Ectodermal cell (in vitro differentiated cells): ENCODE measurements at regions not wholly inside any gene's neighbourhood (a gene's known extent, or its start where the extent isn't known, plus 50 kb on each side); places are given as distances from the start of the nearest gene placed in this dataset.

Source experiments
- H3K27ac ChIP-seq: 2 replicates; pipeline ENCODE4 v1.7.0; 2013; ENCODE audit warnings: mild to moderate bottlenecking, low read depth, low read length; ENCODE audit not compliant: insufficient read depth, poor library complexity, severe bottlenecking
- H3K27me3 ChIP-seq: 2 replicates; pipeline ENCODE4 v1.7.0; 2013; ENCODE audit warnings: mild to moderate bottlenecking, low read length; ENCODE audit not compliant: insufficient read depth, control insufficient read depth, poor library complexity, severe bottlenecking
- H3K36me3 ChIP-seq: one replicate; pipeline ENCODE4 v1.7.0; 2013; ENCODE audit warnings: low read length; ENCODE audit not compliant: control insufficient read depth, insufficient read depth
- H3K4me1 ChIP-seq: one replicate; pipeline ENCODE4 v1.7.0; 2013; ENCODE audit warnings: low read length; ENCODE audit not compliant: control insufficient read depth, insufficient read depth
- H3K4me3 ChIP-seq: 2 replicates; pipeline ENCODE4 v1.7.0; 2013; ENCODE audit warnings: low read depth, low read length, control low read depth; ENCODE audit not compliant: insufficient read depth
- H3K9me3 ChIP-seq: 2 replicates; pipeline ENCODE4 v1.7.0; 2013; ENCODE audit warnings: mild to moderate bottlenecking, low read length, moderate library complexity; ENCODE audit not compliant: control insufficient read depth
- WGBS, 2 experiments: methylation state at CpG; one replicate each; pipeline ENCODE4 v1.1.7; 2013; ENCODE audit warnings: missing lambda C conversion rate in 2 of 2; 5-methylcytosine and 5-hydroxymethylcytosine counted together

DNA sequence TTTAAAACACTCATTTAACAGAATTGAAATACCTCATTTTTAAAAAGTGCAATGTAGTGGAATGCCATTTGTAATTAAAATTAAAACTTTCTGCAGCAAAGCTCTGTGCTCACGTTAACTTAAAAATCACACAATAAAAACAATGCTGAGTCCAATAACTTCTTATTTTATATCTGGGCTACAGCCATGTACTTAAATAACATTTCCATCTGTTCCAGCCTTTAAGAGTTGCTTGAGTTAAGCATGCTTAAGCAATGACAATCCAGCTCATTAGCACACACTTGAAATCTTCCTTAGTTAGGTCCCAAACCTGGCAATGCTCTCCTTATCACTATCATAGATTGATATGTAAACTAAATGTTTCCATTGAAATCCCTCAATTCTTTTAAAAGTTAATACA, 132.3 kb upstream of the CDH12 start:
- H3K4me1 ChIP-seq: no peaks in the 10 kb centered on the region
- no peaks in the 10 kb centered on the region for H3K9me3 ChIP-seq
- no peak overlapping the region for H3K4me3 ChIP-seq
- H3K36me3 ChIP-seq: no peaks in the 10 kb centered on the region
- H3K27ac ChIP-seq: no peak overlapping the region
- 83 to 97% methylated on average over 1 of the region's 1 CpG for WGBS, 2 experiments
- H3K27me3 ChIP-seq: no peaks in the 10 kb centered on the region

GRCh38 chr5:22970956-22971618, 117.9 kb upstream of the CDH12 start:
- 96% methylated on average over 8 of the region's 8 CpGs for WGBS, 2 experiments
- Histone ChIP-seq H3K27ac (no peak overlapping the region), H3K9me3 (no peaks in the 10 kb centered on the region), H3K4me3 (no peak overlapping the region), H3K27me3 (no peaks in the 10 kb centered on the region), H3K36me3 (no peaks in the 10 kb centered on the region), H3K4me1 (no peaks in the 10 kb centered on the region)

DNA sequence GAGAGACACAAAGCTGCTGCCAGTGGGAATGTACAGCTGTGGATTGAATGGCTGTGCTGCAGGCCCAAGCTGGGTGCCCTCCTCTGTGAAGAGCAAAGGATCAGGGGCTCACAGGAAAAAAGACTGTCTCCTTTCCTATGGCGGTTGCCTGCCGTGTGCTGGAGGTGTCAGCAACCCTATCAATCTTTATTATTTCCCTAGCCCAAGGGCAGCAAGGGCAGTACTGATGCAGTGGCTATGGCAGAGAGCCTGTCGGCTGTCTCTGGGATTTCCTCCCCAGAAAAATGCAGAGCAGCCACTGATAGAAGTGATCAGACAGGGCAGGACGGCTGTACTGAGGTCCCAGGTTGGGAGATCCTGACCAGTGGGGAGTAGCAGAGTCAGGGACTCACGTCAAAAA, 117.3 kb upstream of the CDH12 start:
- Histone ChIP-seq H3K4me1 (no peaks in the 10 kb centered on the region), H3K4me3 (no peak overlapping the region), H3K36me3 (no peaks in the 10 kb centered on the region), H3K27ac (no peak overlapping the region), H3K9me3 (no peaks in the 10 kb centered on the region), H3K27me3 (no peaks in the 10 kb centered on the region)
- 94 to 95% methylated on average over 5 of the region's 5 CpGs for WGBS, 2 experiments

GRCh38 chr5:22968386-22968785, 115.2 kb upstream of the CDH12 start:
- whole genome bisulfite sequencing, 2 experiments: 89 to 100% methylated on average over 1 to 2 of the region's 2 CpGs
- H3K27me3 ChIP-seq: no peaks in the 10 kb centered on the region
- no peaks in the 10 kb centered on the region for H3K36me3 ChIP-seq
- H3K4me1 ChIP-seq: no peaks in the 10 kb centered on the region
- H3K9me3 ChIP-seq: no peaks in the 10 kb centered on the region
- H3K27ac ChIP-seq: no peak overlapping the region
- H3K4me3 ChIP-seq: no peak overlapping the region

DNA sequence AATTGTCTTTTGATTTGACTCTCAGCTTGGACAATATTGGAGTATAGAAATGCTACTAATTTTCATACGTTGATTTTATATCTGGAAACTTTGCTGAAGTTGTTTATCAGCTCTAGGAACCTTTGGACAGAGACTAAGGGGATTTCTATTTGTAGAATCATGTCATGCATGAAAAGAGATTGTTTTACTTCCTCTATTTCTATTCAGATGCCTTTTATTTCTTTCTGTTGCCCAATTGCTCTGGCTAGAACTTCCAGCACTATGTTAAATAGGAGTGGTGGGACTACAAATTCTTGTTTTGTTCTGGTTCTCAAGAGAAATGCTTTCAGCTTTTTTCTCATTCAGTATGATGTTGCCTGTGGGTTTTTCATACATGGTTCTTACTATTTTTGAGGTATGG, 112.8 kb upstream of the CDH12 start:
- Histone ChIP-seq H3K9me3 (no peaks in the 10 kb centered on the region), H3K36me3 (no peaks in the 10 kb centered on the region), H3K4me3 (no peak overlapping the region), H3K27me3 (no peaks in the 10 kb centered on the region), H3K27ac (no peak overlapping the region), H3K4me1 (no peaks in the 10 kb centered on the region)
- 94 to 100% methylated on average over 1 of the region's 1 CpG for WGBS, 2 experiments

- H3K27ac ChIP-seq: no peak overlapping the region
- no peaks in the 10 kb centered on the region for H3K36me3 ChIP-seq
- H3K4me1 ChIP-seq: no peaks in the 10 kb centered on the region
- WGBS, 2 experiments: 89 to 93% methylated on average over 1 of the region's 1 CpG
- H3K9me3 ChIP-seq: no peaks in the 10 kb centered on the region
- H3K4me3 ChIP-seq: no peak overlapping the region
- H3K27me3 ChIP-seq: no peaks in the 10 kb centered on the region
Measured at GRCh38 chr5:22964632-22965031, 111.5 kb upstream of the CDH12 start.

GRCh38 chr5:22958462-22959262, 105.5 kb upstream of the CDH12 start:
- WGBS, 2 experiments: 90 to 100% methylated on average over 1 to 3 of the region's 3 CpGs
- no peaks in the 10 kb centered on the region for H3K36me3 ChIP-seq
- no peaks in the 10 kb centered on the region for H3K4me1 ChIP-seq
- no peak overlapping the region for H3K27ac ChIP-seq
- no peaks in the 10 kb centered on the region for H3K27me3 ChIP-seq
- H3K9me3 ChIP-seq: no peaks in the 10 kb centered on the region
- H3K4me3 ChIP-seq: no peak overlapping the region

GRCh38 chr5:22947921-22948320, 94.8 kb upstream of the CDH12 start:
- H3K36me3 ChIP-seq: no peaks in the 10 kb centered on the region
- H3K27me3 ChIP-seq: no peaks in the 10 kb centered on the region
- no peak overlapping the region for H3K27ac ChIP-seq
- no peaks in the 10 kb centered on the region for H3K4me1 ChIP-seq
- H3K4me3 ChIP-seq: no peak overlapping the region
- no peaks in the 10 kb centered on the region for H3K9me3 ChIP-seq
- WGBS, 2 experiments: 92 to 95% methylated on average over 1 of the region's 1 CpG

DNA sequence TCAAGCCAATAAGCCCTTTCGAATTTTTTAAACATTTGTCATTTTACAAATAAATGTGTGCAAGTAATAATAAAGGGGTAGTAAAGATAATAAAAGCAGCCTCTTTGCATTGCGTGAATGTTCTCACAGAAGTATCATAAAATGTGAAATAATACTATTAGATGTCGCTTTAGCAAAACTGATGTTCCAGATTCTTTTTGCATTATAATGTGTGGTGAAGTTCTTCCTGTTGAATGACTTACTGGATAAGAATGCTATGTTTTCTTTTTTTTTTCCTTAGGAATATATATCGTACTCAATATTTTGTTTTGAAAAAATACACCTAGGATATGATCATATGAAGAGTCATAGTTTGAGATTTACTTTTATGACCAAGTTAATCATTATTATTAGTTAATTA, 85.2 kb upstream of the CDH12 start:
- Histone ChIP-seq H3K4me3 (no peak overlapping the region), H3K27me3 (no peaks in the 10 kb centered on the region), H3K27ac (no peak overlapping the region), H3K36me3 (no peaks in the 10 kb centered on the region), H3K9me3 (no peaks in the 10 kb centered on the region), H3K4me1 (no peaks in the 10 kb centered on the region)
- WGBS, 2 experiments: 93 to 98% methylated on average over 2 of the region's 4 CpGs

- H3K36me3 ChIP-seq: no peaks in the 10 kb centered on the region
- H3K27me3 ChIP-seq: no peaks in the 10 kb centered on the region
- H3K4me3 ChIP-seq: no peak overlapping the region
- no peaks in the 10 kb centered on the region for H3K4me1 ChIP-seq
- WGBS, 2 experiments: 94 to 95% methylated on average over 1 of the region's 1 CpG
- H3K9me3 ChIP-seq: no peaks in the 10 kb centered on the region
- H3K27ac ChIP-seq: peak overlapping the region; percentile 65
Measured at GRCh38 chr5:22928821-22929482, 75.8 kb upstream of the CDH12 start.
